Peyer's patch (tissue), 4 donors: ENCODE measurements at regions not wholly inside any gene's neighbourhood (a gene's known extent, or its start where the extent isn't known, plus 50 kb on each side); places are given as distances from the start of the nearest gene placed in this dataset.

Experiments used
- DNase-seq, 3 donors: peaks; one replicate each; pipeline ENCODE4 v3.0.0-alpha.2; 2017 to 2019
- H3K27ac ChIP-seq, 4 donors: fragments of 200-600 bp; sonication (generic); one replicate each; pipeline ENCODE4 v1.5.1; 2016 to 2019
- H3K27me3 ChIP-seq, 2 donors: fragments of 200-600 bp; sonication (generic); one replicate each; pipeline ENCODE4 v1.5.1; 2019
- H3K36me3 ChIP-seq, 3 donors: fragments of 200-600 bp; sonication (generic); one replicate each; pipeline ENCODE4 v1.5.1; 2016 to 2019
- H3K4me1 ChIP-seq, 4 donors: fragments of 200-600 bp; sonication (generic); one replicate each; pipeline ENCODE4 v1.5.1; 2016 to 2019
- H3K4me3 ChIP-seq, 4 donors: fragments of 200-600 bp; sonication (generic); 1 replicate in 3 of 4; 2 replicates in 1 of 4; pipeline ENCODE4 v1.5.1; 2016 to 2019; ENCODE audit warnings: mild to moderate bottlenecking in 1 of 4
- H3K9me3 ChIP-seq, 4 donors: fragments of 200-600 bp; sonication (generic); one replicate each; pipeline ENCODE4 v1.5.1; 2016 to 2019; ENCODE audit warnings: mild to moderate bottlenecking in 1 of 4
- CTCF ChIP-seq, 6 experiments: fragments of 450-650 bp in 4 of 6; fragments of 200-600 bp in 2 of 6; sonication (generic) in 1 of 6; IDR thresholded peaks; one replicate each; pipeline ENCODE4 v1.5.1; 2017 to 2019; ENCODE audit warnings: antibody characterized with exemption in 6 of 6, mild to moderate bottlenecking in 3 of 6, moderate library complexity in 1 of 6
- POLR2A ChIP-seq, 2 donors: fragments of 450-650 bp; IDR thresholded peaks; one replicate each; pipeline ENCODE4 v1.5.1; 2017; ENCODE audit warnings: antibody characterized with exemption in 2 of 2, mild to moderate bottlenecking in 2 of 2, moderate library complexity in 2 of 2

- peak overlapping the region in 1 of 4 donors; percentile 46 for H3K27ac ChIP-seq
- DNase-seq, result peak; percentile 78 to 94 (median 90)
Observed at GRCh38 chr6:188821-189655, 103.2 kb upstream of the DUSP22 start.

GRCh38 chr6:189676-190075 is 102.6 kb upstream of the DUSP22 start:
- Histone ChIP-seq H3K36me3 (no peaks in the 10 kb centered on the region), H3K27me3 (no peaks in the 10 kb centered on the region), H3K4me3 (no peak overlapping the region), H3K27ac (peak overlapping the region in 1 of 4 donors; percentile 46), H3K4me1 (peaks cover 0 to 7% (median 2%) of the 10 kb centered on the region in 4 donors), H3K9me3 (no peaks in the 10 kb centered on the region)
- DNase-seq, result no peak
- TF ChIP-seq CTCF (IDR thresholded peaks at IDR 0.05), result no peak
- no peak for TF ChIP-seq POLR2A (IDR thresholded peaks at IDR 0.05)

More at GRCh38 chr6:188821-189655, 103.2 kb upstream of the DUSP22 start:
- Histone ChIP-seq H3K4me1 (peaks cover 0 to 4% (median 0%) of the 10 kb centered on the region in 4 donors), H3K4me3 (no peak overlapping the region), H3K9me3 (no peaks in the 10 kb centered on the region), H3K36me3 (no peaks in the 10 kb centered on the region), H3K27me3 (no peaks in the 10 kb centered on the region)
- TF ChIP-seq POLR2A (IDR thresholded peaks at IDR 0.05), result no peak
- peak; percentile 56 to 85 (median 73) for TF ChIP-seq CTCF (IDR thresholded peaks at IDR 0.05)

GRCh38 chr6:190596-191395 is 101.5 kb upstream of the DUSP22 start:
- H3K27me3 ChIP-seq, result no peaks in the 10 kb centered on the region
- no peaks in the 10 kb centered on the region for H3K9me3 ChIP-seq
- H3K4me3 ChIP-seq, result no peak overlapping the region
- TF ChIP-seq CTCF (IDR thresholded peaks at IDR 0.05) (no peak), POLR2A (IDR thresholded peaks at IDR 0.05) (no peak)
- peaks cover 0 to 7% (median 5%) of the 10 kb centered on the region in 4 donors for H3K4me1 ChIP-seq
- H3K27ac ChIP-seq, result peak overlapping the region in 1 of 4 donors; percentile 33
- no peaks in the 10 kb centered on the region for H3K36me3 ChIP-seq
- DNase-seq, result peak in 1 of 3 donors; percentile 36

GRCh38 chr6:191487-192312 is 100.6 kb upstream of the DUSP22 start:
- DNase-seq, result no peak
- TF ChIP-seq CTCF (IDR thresholded peaks at IDR 0.05) (no peak), POLR2A (IDR thresholded peaks at IDR 0.05) (no peak)
- Histone ChIP-seq H3K4me1 (peaks cover 0 to 10% (median 7%) of the 10 kb centered on the region in 4 donors), H3K27ac (no peak overlapping the region), H3K9me3 (no peaks in the 10 kb centered on the region), H3K4me3 (no peak overlapping the region), H3K36me3 (no peaks in the 10 kb centered on the region), H3K27me3 (no peaks in the 10 kb centered on the region)

- H3K27me3 ChIP-seq, result no peaks in the 10 kb centered on the region
- TF ChIP-seq CTCF (IDR thresholded peaks at IDR 0.05) (no peak), POLR2A (IDR thresholded peaks at IDR 0.05) (no peak)
- DNase-seq, result no peak
- H3K27ac ChIP-seq, result no peak overlapping the region
- no peaks in the 10 kb centered on the region for H3K9me3 ChIP-seq
- H3K4me3 ChIP-seq, result no peak overlapping the region
- H3K4me1 ChIP-seq, result peaks cover 0 to 10% (median 7%) of the 10 kb centered on the region in 4 donors
- no peaks in the 10 kb centered on the region for H3K36me3 ChIP-seq
Observed at GRCh38 chr6:192313-192664, 100.0 kb upstream of the DUSP22 start.
